ENCODE measurements at regions not wholly inside any gene's neighbourhood (a gene's known extent, or its start where the extent isn't known, plus 50 kb on each side); places are given as distances from the start of the nearest gene placed in this dataset.

- no peak for TF ChIP-seq CTCF (IDR thresholded peaks at IDR 0.05)
- no peaks in the 10 kb centered on the region for H3K36me3 ChIP-seq
- H3K4me3 ChIP-seq = no peak overlapping the region
- intact Hi-C loops (cut with DNase I) = no loop called here
- no peaks in the 10 kb centered on the region for H3K9me3 ChIP-seq
- no peaks in the 10 kb centered on the region for H3K27me3 ChIP-seq
- no peaks in the 10 kb centered on the region for H3K4me1 ChIP-seq
- no peak overlapping the region for H3K27ac ChIP-seq
- DNase-seq (ENCODE audit: low spot score in 2 of 2) = no peak
Measured at GRCh38 chr3:187946981-187947380, 201.7 kb upstream of the BCL6 start.

DNA sequence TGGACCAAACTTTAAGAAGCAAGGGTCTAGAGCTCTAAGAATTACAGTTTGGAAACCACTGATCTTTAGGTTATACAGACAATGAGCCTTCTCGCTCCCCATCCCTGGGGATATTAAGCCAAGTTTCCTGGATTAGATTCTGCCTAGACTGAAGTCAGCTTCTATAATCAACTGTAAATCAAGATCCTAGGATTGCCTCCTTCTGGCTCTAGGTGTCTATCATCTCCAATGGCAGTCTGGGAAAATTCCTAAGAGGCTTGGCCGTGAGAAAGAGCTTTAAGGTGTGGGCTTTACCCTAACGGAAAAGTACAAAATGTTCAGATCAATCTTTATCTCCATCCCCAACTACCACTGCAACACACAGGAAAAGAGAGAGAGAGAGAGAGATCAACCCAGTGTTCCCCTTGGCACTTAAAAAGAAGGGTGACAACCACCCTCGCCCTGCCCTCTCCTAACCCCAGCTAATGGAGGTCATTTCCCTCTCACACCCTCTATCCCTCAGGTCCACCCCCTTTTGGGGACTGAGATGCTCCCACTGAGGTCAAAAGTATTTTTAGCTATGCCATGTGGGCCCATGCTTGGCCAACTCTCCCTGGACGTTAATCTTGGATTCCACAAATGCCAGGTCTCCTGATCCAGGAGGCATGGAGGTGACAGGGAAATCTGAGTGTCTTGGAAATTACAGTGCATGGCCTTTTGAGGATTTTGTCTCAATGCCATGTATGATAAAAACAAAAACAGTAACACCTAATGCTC, 202.8 kb upstream of the BCL6 start:
- TF ChIP-seq CTCF (IDR thresholded peaks at IDR 0.05) = no peak
- Histone ChIP-seq H3K27me3 (no peaks in the 10 kb centered on the region), H3K9me3 (no peaks in the 10 kb centered on the region), H3K36me3 (no peaks in the 10 kb centered on the region), H3K4me3 (no peak overlapping the region), H3K4me1 (no peaks in the 10 kb centered on the region), H3K27ac (no peak overlapping the region)
- intact Hi-C loops (cut with DNase I) = no loop called here
- DNase-seq (ENCODE audit: low spot score in 2 of 2) = no peak

DNA sequence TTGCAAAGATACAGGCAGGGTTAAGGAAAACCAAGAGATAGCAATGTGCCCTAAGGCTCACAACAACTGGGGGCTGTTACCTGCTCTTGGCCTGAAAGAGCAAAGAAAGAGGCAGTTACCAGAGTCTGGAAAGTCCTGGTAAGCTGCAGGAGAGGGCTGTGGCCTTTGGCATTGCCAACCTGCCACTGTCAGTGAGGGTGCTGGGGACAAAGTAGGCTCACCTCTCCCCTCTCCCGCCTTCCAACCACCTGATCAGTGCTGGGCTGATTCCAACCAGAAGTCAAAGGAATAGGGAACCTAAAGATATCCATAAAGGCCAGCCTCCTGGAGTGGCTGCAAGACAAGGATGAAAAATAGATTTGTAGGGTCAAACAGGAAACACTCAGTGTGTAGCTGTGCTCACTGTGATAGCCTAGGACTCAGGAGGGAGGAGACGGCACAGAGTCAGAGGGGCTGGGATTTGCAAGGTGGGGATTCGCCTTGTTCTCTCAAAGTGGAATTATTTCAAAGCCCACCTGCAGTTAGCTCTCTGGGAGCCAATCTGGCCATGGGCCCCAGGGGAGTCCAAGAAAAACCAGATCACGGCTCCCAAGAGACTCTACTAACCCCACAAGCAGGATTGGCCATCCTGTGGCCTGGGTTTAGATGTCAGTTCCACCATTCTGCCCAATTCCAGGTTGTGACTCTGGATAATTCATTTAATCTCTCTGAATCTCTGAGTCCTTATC, 204.0 kb upstream of the BCL6 start:
- no peaks in the 10 kb centered on the region for H3K9me3 ChIP-seq
- intact Hi-C loops (cut with DNase I) = no loop called here
- no peak overlapping the region for H3K27ac ChIP-seq
- no peak for DNase-seq (ENCODE audit: low spot score in 2 of 2)
- H3K36me3 ChIP-seq = no peaks in the 10 kb centered on the region
- H3K4me1 ChIP-seq = no peaks in the 10 kb centered on the region
- no peak overlapping the region for H3K4me3 ChIP-seq
- no peak for TF ChIP-seq CTCF (IDR thresholded peaks at IDR 0.05)
- H3K27me3 ChIP-seq = no peaks in the 10 kb centered on the region

DNA sequence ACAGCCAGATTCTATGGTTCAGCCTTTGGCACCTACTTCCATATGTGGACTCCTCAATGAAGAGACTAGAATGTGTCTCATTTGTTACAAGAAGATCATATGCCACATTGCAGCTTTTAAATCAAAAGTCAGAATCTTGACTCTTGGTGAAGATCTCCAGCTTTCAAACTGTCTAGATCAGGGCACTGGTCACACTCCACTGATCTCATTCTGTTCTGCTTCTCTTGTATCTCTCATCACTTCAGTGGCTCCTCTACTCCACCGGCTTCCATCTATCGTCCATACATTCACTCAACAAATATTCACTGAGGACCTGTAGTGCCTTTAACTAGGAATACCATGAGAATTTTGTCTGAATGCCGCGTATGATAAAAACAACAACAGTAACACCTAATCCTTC, 203.3 kb upstream of the LPP start:
- TF ChIP-seq CTCF (IDR thresholded peaks at IDR 0.05) = no peak
- DNase-seq (ENCODE audit: low spot score in 2 of 2) = no peak
- H3K9me3 ChIP-seq = no peaks in the 10 kb centered on the region
- H3K36me3 ChIP-seq = no peaks in the 10 kb centered on the region
- no peaks in the 10 kb centered on the region for H3K27me3 ChIP-seq
- no peak overlapping the region for H3K27ac ChIP-seq
- H3K4me1 ChIP-seq = no peaks in the 10 kb centered on the region
- intact Hi-C loops (cut with DNase I) = no loop called here
- no peak overlapping the region for H3K4me3 ChIP-seq

DNA sequence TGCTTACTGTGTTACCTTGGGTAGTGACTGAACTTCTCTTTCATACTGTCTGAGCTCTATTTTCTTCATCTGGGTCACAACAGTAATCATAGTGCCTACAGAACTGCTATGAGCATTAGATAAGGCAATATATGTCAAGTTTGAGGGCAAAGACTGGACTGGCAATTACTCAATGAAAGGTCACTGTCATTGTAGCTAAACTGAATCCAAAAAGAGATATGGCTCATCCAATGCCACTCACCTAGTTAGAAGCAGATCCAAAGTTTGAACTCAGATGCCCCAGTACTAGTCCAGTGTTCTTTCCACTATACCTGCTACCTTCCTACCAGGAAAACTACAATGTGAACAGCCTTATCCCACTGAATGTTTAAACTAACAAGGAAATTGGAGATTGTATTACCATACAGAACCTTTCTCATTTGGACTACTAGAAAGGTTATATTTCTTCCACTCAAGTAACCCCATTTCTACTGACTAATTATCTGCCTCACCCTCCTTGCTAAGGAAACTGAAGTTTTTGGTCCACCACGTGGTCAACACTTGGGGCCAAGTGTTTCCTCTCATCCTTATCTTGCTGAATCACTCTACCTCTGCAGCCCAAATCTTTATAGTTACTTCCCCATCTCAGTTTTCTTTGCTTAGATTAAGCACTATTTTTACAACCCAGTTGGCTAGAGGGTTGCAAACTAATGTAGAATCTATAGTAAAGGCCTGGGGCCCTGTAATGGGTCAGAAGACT, 202.3 kb upstream of the LPP start:
- Histone ChIP-seq H3K4me3 (no peak overlapping the region), H3K36me3 (no peaks in the 10 kb centered on the region), H3K27me3 (no peaks in the 10 kb centered on the region), H3K9me3 (no peaks in the 10 kb centered on the region), H3K27ac (no peak overlapping the region), H3K4me1 (no peaks in the 10 kb centered on the region)
- intact Hi-C loops (cut with DNase I) = no loop called here
- DNase-seq (ENCODE audit: low spot score in 2 of 2) = no peak
- no peak for TF ChIP-seq CTCF (IDR thresholded peaks at IDR 0.05)

Data from ascending aorta (tissue), 2 donors.